Osteoblast (primary cell): ENCODE measurements at regions not wholly inside any gene's neighbourhood (a gene's known extent, or its start where the extent isn't known, plus 50 kb on each side); places are given as distances from the start of the nearest gene placed in this dataset.

Source experiments
- DNase-seq: peaks from one replicate; pipeline ENCODE4 v3.0.0; 2011; ENCODE audit warnings: low spot score, mixed read lengths; ENCODE audit not compliant: insufficient read length; ENCODE audit errors: missing footprints
- H2AFZ ChIP-seq: 2 replicates; pipeline ENCODE4 v1.6.0; 2011; ENCODE audit warnings: mild to moderate bottlenecking, low read length
- H3K27ac ChIP-seq: 2 replicates; pipeline ENCODE4 v1.5.1; 2011; ENCODE audit warnings: mild to moderate bottlenecking, low read depth, low read length, moderate library complexity
- H3K27me3 ChIP-seq: 2 replicates; pipeline ENCODE4 v1.6.0; 2012; ENCODE audit warnings: mild to moderate bottlenecking, control low read depth, inconsistent platforms, low read length, moderate library complexity; ENCODE audit not compliant: insufficient read depth
- H3K36me3 ChIP-seq: 2 replicates; pipeline ENCODE4 v1.5.1; 2011; ENCODE audit warnings: mild to moderate bottlenecking, low read length, control low read depth, moderate library complexity; ENCODE audit not compliant: insufficient read depth
- H3K4me1 ChIP-seq: 2 replicates; pipeline ENCODE4 v1.5.1; 2011; ENCODE audit warnings: mild to moderate bottlenecking, low read length, control low read depth, moderate library complexity; ENCODE audit not compliant: insufficient read depth
- H3K4me2 ChIP-seq: 2 replicates; pipeline ENCODE4 v1.6.0; 2011; ENCODE audit warnings: mild to moderate bottlenecking, low read length; ENCODE audit not compliant: insufficient read depth
- H3K4me3 ChIP-seq: fragments of 200-600 bp; sonication (generic); 3 replicates; pipeline ENCODE4 v1.5.1; 2012; ENCODE audit warnings: mild to moderate bottlenecking, low read length, inconsistent platforms; ENCODE audit not compliant: insufficient read depth
- H3K79me2 ChIP-seq: 2 replicates; pipeline ENCODE4 v1.6.0; 2012; ENCODE audit warnings: mild to moderate bottlenecking, low read length, control low read depth, inconsistent platforms; ENCODE audit not compliant: insufficient read depth
- H3K9me3 ChIP-seq: 2 replicates; pipeline ENCODE4 v1.5.1; 2011; ENCODE audit warnings: low read depth, low read length, control low read depth
- H4K20me1 ChIP-seq: 2 replicates; pipeline ENCODE4 v1.6.0; 2012; ENCODE audit warnings: mild to moderate bottlenecking, low read length, control low read depth; ENCODE audit not compliant: insufficient read depth
- CTCF ChIP-seq: IDR thresholded peaks from 2 replicates; pipeline ENCODE4 v1.5.1; 2011; ENCODE audit warnings: mild to moderate bottlenecking, low read depth, low read length, moderate library complexity; ENCODE audit errors: extremely low read depth

- H4K20me1 ChIP-seq: no peaks in the 10 kb centered on the region
Observed at GRCh38 chr13:39956036-39956435, 300.6 kb downstream of the COG6 start.

GRCh38 chr13:39957868-39958677 is 302.6 kb downstream of the COG6 start:
- H3K4me2 ChIP-seq: no peak overlapping the region
- H3K9me3 ChIP-seq: no peaks in the 10 kb centered on the region
- no peak for DNase-seq
- no peak overlapping the region for H2AFZ ChIP-seq
- no peak for TF ChIP-seq CTCF
- no peaks in the 10 kb centered on the region for H4K20me1 ChIP-seq
- H3K79me2 ChIP-seq: no peaks in the 10 kb centered on the region
- no peaks in the 10 kb centered on the region for H3K4me1 ChIP-seq
- peaks cover 5% of the 10 kb centered on the region for H3K27me3 ChIP-seq
- no peak overlapping the region for H3K27ac ChIP-seq
- H3K36me3 ChIP-seq: no peaks in the 10 kb centered on the region
- H3K4me3 ChIP-seq: no peak overlapping the region

More at GRCh38 chr13:39956036-39956435, 300.6 kb downstream of the COG6 start:
- no peaks in the 10 kb centered on the region for H3K36me3 ChIP-seq
- H3K4me2 ChIP-seq: no peak overlapping the region
- H3K27me3 ChIP-seq: peaks cover 5% of the 10 kb centered on the region
- H2AFZ ChIP-seq: no peak overlapping the region
- no peak overlapping the region for H3K27ac ChIP-seq
- no peak for TF ChIP-seq CTCF
- no peaks in the 10 kb centered on the region for H3K4me1 ChIP-seq
- H3K9me3 ChIP-seq: no peaks in the 10 kb centered on the region
- H3K79me2 ChIP-seq: no peaks in the 10 kb centered on the region
- DNase-seq: no peak
- H3K4me3 ChIP-seq: no peak overlapping the region

- H4K20me1 ChIP-seq: no peaks in the 10 kb centered on the region
- no peak overlapping the region for H2AFZ ChIP-seq
- no peaks in the 10 kb centered on the region for H3K36me3 ChIP-seq
- DNase-seq: no peak
- no peaks in the 10 kb centered on the region for H3K9me3 ChIP-seq
- H3K4me1 ChIP-seq: no peaks in the 10 kb centered on the region
- TF ChIP-seq CTCF: no peak
- no peak overlapping the region for H3K4me2 ChIP-seq
- H3K4me3 ChIP-seq: no peak overlapping the region
- H3K79me2 ChIP-seq: no peaks in the 10 kb centered on the region
- H3K27me3 ChIP-seq: peaks cover 5% of the 10 kb centered on the region
- no peak overlapping the region for H3K27ac ChIP-seq
Observed at GRCh38 chr13:39959497-39960144, 304.2 kb downstream of the COG6 start.

- no peak for DNase-seq
- no peak overlapping the region for H3K4me3 ChIP-seq
- no peak for TF ChIP-seq CTCF
- H3K79me2 ChIP-seq: no peaks in the 10 kb centered on the region
- peaks cover 5% of the 10 kb centered on the region for H3K27me3 ChIP-seq
- no peaks in the 10 kb centered on the region for H3K4me1 ChIP-seq
- H3K9me3 ChIP-seq: no peaks in the 10 kb centered on the region
- no peak overlapping the region for H3K4me2 ChIP-seq
- H2AFZ ChIP-seq: no peak overlapping the region
- no peaks in the 10 kb centered on the region for H4K20me1 ChIP-seq
- H3K36me3 ChIP-seq: no peaks in the 10 kb centered on the region
- no peak overlapping the region for H3K27ac ChIP-seq
Observed at GRCh38 chr13:39960191-39960590, 304.7 kb downstream of the COG6 start.
